IMR-90 (cell line): ENCODE measurements at regions not wholly inside any gene's neighbourhood (a gene's known extent, or its start where the extent isn't known, plus 50 kb on each side); places are given as distances from the start of the nearest gene placed in this dataset.
A peak's percentile ranks its signal among the peaks of the same experiment; 100 is the strongest.

Source experiments
- ATAC-seq: fragments of 200-7000 bp; cut with Tn5 transposase; 2 replicates; pipeline ENCODE4 v1.9.1; 2020; ENCODE audit warnings: low read depth, mild to moderate bottlenecking, moderate library complexity
- BruUV-seq: library from RNA; stranded (reverse); fragments of 400-500 nt; replicated peaks from 2 replicates; lab custom pipeline; 2021; lab: Mats Ljungman, UMichigan
- CTCF ChIA-PET: fragments of 300-600 bp; formaldehyde crosslinking; extraction: SDS; loops from one replicate; lab custom pipeline; 2021; ENCODE audit warnings: antibody characterized with exemption; lab: Yijun Ruan, JAX
- POLR2A ChIA-PET: fragments of 300-600 bp; sonication (Branson Sonifier 250); formaldehyde crosslinking; loops from one replicate; lab custom pipeline; 2022; ENCODE audit warnings: antibody characterized with exemption; ENCODE audit not compliant: unreplicated experiment; lab: Charles Lee
- DNase-seq: peaks from one replicate; pipeline ENCODE4 v3.0.0; 2013
- H2AFZ ChIP-seq: replicated peaks from 2 replicates; pipeline ENCODE3; 2013; ENCODE audit warnings: low read length, mild to moderate bottlenecking; ENCODE audit not compliant: poor library complexity
- H2AK5ac ChIP-seq: 2 replicates; pipeline ENCODE4 v1.6.1; 2013; ENCODE audit warnings: low read depth, low read length, inconsistent platforms
- H2AK9ac ChIP-seq: replicated peaks from 2 replicates; pipeline ENCODE3; 2013; ENCODE audit warnings: mild to moderate bottlenecking, low read depth, low read length, moderate library complexity; ENCODE audit not compliant: poor library complexity
- H2BK120ac ChIP-seq: 2 replicates; pipeline ENCODE4 v1.6.1; 2013; ENCODE audit warnings: low read depth, low read length, inconsistent platforms
- H2BK15ac ChIP-seq: 3 replicates; pipeline ENCODE4 v1.6.1; 2013; ENCODE audit warnings: low read depth, low read length, inconsistent platforms
- H2BK20ac ChIP-seq: 2 replicates; pipeline ENCODE4 v1.6.1; 2013; ENCODE audit warnings: low read depth, mild to moderate bottlenecking, inconsistent platforms, low read length, moderate library complexity
- H2BK5ac ChIP-seq: 2 replicates; pipeline ENCODE4 v1.6.1; 2013; ENCODE audit warnings: mild to moderate bottlenecking, low read depth, low read length, inconsistent platforms; ENCODE audit not compliant: poor library complexity, severe bottlenecking
- H3K14ac ChIP-seq: replicated peaks from 2 replicates; pipeline ENCODE4 v1.6.1; 2013; ENCODE audit warnings: low read depth, low read length, inconsistent platforms
- H3K18ac ChIP-seq: 2 replicates; pipeline ENCODE4 v1.6.1; 2013; ENCODE audit warnings: low read depth, low read length, control low read depth
- H3K23ac ChIP-seq: 2 replicates; pipeline ENCODE4 v1.6.1; 2013; ENCODE audit warnings: low read depth, low read length, inconsistent platforms
- H3K27ac ChIP-seq: 2 replicates; pipeline ENCODE4 v1.5.1; 2013; ENCODE audit warnings: mild to moderate bottlenecking, control low read depth, low read length; ENCODE audit not compliant: insufficient read depth
- H3K27me3 ChIP-seq: 2 replicates; pipeline ENCODE4 v1.6.1; 2013; ENCODE audit warnings: low read length; ENCODE audit not compliant: control insufficient read depth, insufficient read depth
- H3K36me3 ChIP-seq: 2 replicates; pipeline ENCODE4 v1.6.1; 2013; ENCODE audit warnings: low read length, mixed read lengths; ENCODE audit not compliant: control insufficient read depth, insufficient read depth
- H3K4ac ChIP-seq: 2 replicates; pipeline ENCODE4 v1.6.1; 2013; ENCODE audit warnings: low read depth, low read length, inconsistent platforms
- H3K4me1 ChIP-seq: 2 replicates; pipeline ENCODE4 v1.6.1; 2013; ENCODE audit warnings: low read length, mixed read lengths; ENCODE audit not compliant: control insufficient read depth, insufficient read depth
- H3K4me2 ChIP-seq: 2 replicates; pipeline ENCODE4 v1.6.1; 2013; ENCODE audit warnings: low read depth, mild to moderate bottlenecking, control low read depth, low read length, moderate library complexity
- H3K4me3 ChIP-seq: 2 replicates; pipeline ENCODE4 v1.5.1; 2013; ENCODE audit warnings: low read depth, mild to moderate bottlenecking, control low read depth, low read length, moderate library complexity; ENCODE audit not compliant: insufficient read depth
- H3K56ac ChIP-seq: 2 replicates; pipeline ENCODE4 v1.6.1; 2013; ENCODE audit warnings: low read length, inconsistent platforms; ENCODE audit not compliant: insufficient read depth; ENCODE audit errors: extremely low read depth
- H3K79me1 ChIP-seq, 2 experiments: 2 replicates each; pipeline ENCODE4 v1.6.1; 2013; ENCODE audit warnings: low read length in 2 of 2, inconsistent platforms in 1 of 2, low read depth in 1 of 2
- H3K9ac ChIP-seq: 2 replicates; pipeline ENCODE4 v1.6.1; 2013; ENCODE audit warnings: low read depth, low read length, control low read depth
- H3K9me1 ChIP-seq: 2 replicates; pipeline ENCODE4 v1.6.1; 2013; ENCODE audit warnings: low read length, inconsistent platforms; ENCODE audit not compliant: insufficient read depth
- H3K9me3 ChIP-seq: 2 replicates; pipeline ENCODE4 v1.6.1; 2013; ENCODE audit warnings: low read length; ENCODE audit not compliant: control insufficient read depth, insufficient read depth
- H4K20me1 ChIP-seq: 2 replicates; pipeline ENCODE4 v1.6.1; 2013; ENCODE audit warnings: low read length, inconsistent platforms; ENCODE audit not compliant: insufficient read depth
- H4K5ac ChIP-seq: 2 replicates; pipeline ENCODE4 v1.6.1; 2013; ENCODE audit warnings: mild to moderate bottlenecking, low read depth, low read length, control low read depth
- H4K8ac ChIP-seq, 2 experiments: 2 replicates each; pipeline ENCODE4 v1.6.1; 2013; ENCODE audit warnings: low read depth in 2 of 2, low read length in 2 of 2, control low read depth in 1 of 2, inconsistent platforms in 1 of 2
- H4K91ac ChIP-seq: 2 replicates; pipeline ENCODE4 v1.6.1; 2013; ENCODE audit warnings: low read depth, low read length, inconsistent platforms; ENCODE audit not compliant: insufficient read depth
- BHLHE40 ChIP-seq: fragments of 150-350 bp; IDR thresholded peaks from 2 replicates; pipeline ENCODE4 v1.6.1; 2016; ENCODE audit warnings: mild to moderate bottlenecking, low read depth, low read length
- CEBPB ChIP-seq: IDR thresholded peaks from 2 replicates; pipeline ENCODE4 v1.6.1; 2012; ENCODE audit warnings: low read depth, low read length, improper control_type of control experiment
- CHD1 ChIP-seq: IDR thresholded peaks from 2 replicates; pipeline ENCODE4 v1.6.1; 2012; ENCODE audit warnings: low read depth, low read length, improper control_type of control experiment
- CTCF ChIP-seq: conservative IDR thresholded peaks from 2 replicates; pipeline ENCODE4 v1.5.1; 2012; ENCODE audit warnings: mild to moderate bottlenecking, low read depth, low read length, improper control_type of control experiment
- ELK1 ChIP-seq: fragments of 150-350 bp; IDR thresholded peaks from 2 replicates; pipeline ENCODE4 v1.6.1; 2016; ENCODE audit warnings: low read depth, mild to moderate bottlenecking, low read length, moderate library complexity, borderline replicate concordance
- FOS ChIP-seq: fragments of 150-350 bp; IDR thresholded peaks from 2 replicates; pipeline ENCODE4 v1.6.1; 2016; ENCODE audit warnings: low read depth, low read length
- MAFK ChIP-seq: IDR thresholded peaks from 2 replicates; pipeline ENCODE4 v1.6.1; 2012; ENCODE audit warnings: low read depth, low read length, improper control_type of control experiment
- MAZ ChIP-seq: IDR thresholded peaks from 2 replicates; pipeline ENCODE4 v1.6.1; 2012; ENCODE audit warnings: low read depth, mild to moderate bottlenecking, low read length, improper control_type of control experiment, moderate library complexity, borderline replicate concordance
- MXI1 ChIP-seq: IDR thresholded peaks from 2 replicates; pipeline ENCODE4 v1.6.1; 2012; ENCODE audit warnings: low read depth, mild to moderate bottlenecking, low read length, moderate library complexity, borderline replicate concordance
- NFE2L2 ChIP-seq: fragments of 150-350 bp; IDR thresholded peaks from 2 replicates; pipeline ENCODE4 v1.6.1; 2016; ENCODE audit warnings: low read depth, mild to moderate bottlenecking, low read length
- POLR2A ChIP-seq: IDR thresholded peaks from 2 replicates; pipeline ENCODE4 v1.6.1; 2012; ENCODE audit warnings: mild to moderate bottlenecking, low read depth, low read length
- RAD21 ChIP-seq: IDR thresholded peaks from 2 replicates; pipeline ENCODE4 v1.6.1; 2012; ENCODE audit warnings: low read length, improper control_type of control experiment
- RCOR1 ChIP-seq: IDR thresholded peaks from 2 replicates; pipeline ENCODE4 v1.6.1; 2012; ENCODE audit warnings: mild to moderate bottlenecking, low read length, improper control_type of control experiment; ENCODE audit not compliant: insufficient replicate concordance
- RFX5 ChIP-seq: IDR thresholded peaks from 2 replicates; pipeline ENCODE4 v1.8.0; 2012; ENCODE audit warnings: low read depth, mild to moderate bottlenecking, low read length, moderate library complexity
- SMC3 ChIP-seq: fragments of 150-350 bp; IDR thresholded peaks from 2 replicates; pipeline ENCODE4 v1.6.1; 2016; ENCODE audit warnings: low read depth, mild to moderate bottlenecking, antibody characterized with exemption, low read length, moderate library complexity
- USF2 ChIP-seq: fragments of 150-350 bp; IDR thresholded peaks from 2 replicates; pipeline ENCODE4 v1.6.1; 2017; ENCODE audit warnings: mild to moderate bottlenecking, antibody characterized with exemption, low read length, low read depth
- WGBS, 2 experiments: methylation state at CpG; one replicate each; pipeline versions ENCODE4 v1.1.5 to v1.1.7; 2013; ENCODE audit warnings: missing lambda C conversion rate in 2 of 2; ENCODE audit not compliant: insufficient read length in 1 of 2; ENCODE audit errors: extremely low coverage in 2 of 2; 5-methylcytosine and 5-hydroxymethylcytosine counted together
- dilution Hi-C: fragments of 300-500 bp; cut with HindIII; formaldehyde crosslinking; loops from one replicate; pipeline ENCODE4 v1.14.3; 2018; ENCODE audit warnings: low sequenced_read_pairs; ENCODE audit not compliant: unreplicated experiment
- in situ Hi-C: fragments of 300-500 bp; cut with MboI; formaldehyde crosslinking; loops from 3 replicates; pipeline ENCODE4 v1.14.3; 2019; ENCODE audit warnings: low sequenced_read_pairs, inconsistent platforms, mixed read lengths
- intact Hi-C: fragments of 100-400 bp; cut with micrococcal nuclease; formaldehyde crosslinking; loops from 2 replicates; pipeline ENCODE4 v1.10.0; 2022

- Histone ChIP-seq H4K91ac (no peak overlapping the region), H3K79me1 (no peaks in the 10 kb centered on the region), H2BK15ac (no peak overlapping the region), H3K56ac (no peak overlapping the region), H3K4ac (no peak overlapping the region), H3K14ac (no peak overlapping the region), H4K20me1 (no peaks in the 10 kb centered on the region), H3K9ac (no peak overlapping the region), H4K5ac (no peak overlapping the region), H3K23ac (no peak overlapping the region), H3K27ac (no peak overlapping the region), H3K9me3 (peaks cover 5% of the 10 kb centered on the region), H3K36me3 (no peaks in the 10 kb centered on the region), H2BK120ac (no peak overlapping the region), H3K18ac (0 out of 2 replicates have a peak overlapping the region, but pooled peaks have one; percentile 47), H3K27me3 (no peaks in the 10 kb centered on the region), H3K9me1 (no peaks in the 10 kb centered on the region), H3K4me2 (no peak overlapping the region), H2BK20ac (no peak overlapping the region), H2AFZ (no peak overlapping the region), H2AK5ac (no peak overlapping the region), H2AK9ac (no peak overlapping the region), H2BK5ac (no peak overlapping the region), H4K8ac (no peak overlapping the region), H3K4me3 (no peak overlapping the region), H3K4me1 (no peaks in the 10 kb centered on the region)
- POLR2A ChIA-PET, result no interaction called here
- ATAC-seq (peak; percentile 77), DNase-seq (peak; percentile 78)
- intact Hi-C loops, result no loop called here
- in situ Hi-C loops, result no loop called here
- WGBS, 2 experiments, result no CpG with 5 or more reads among the region's 1 CpG
- no peak for TF ChIP-seq ELK1
- TF ChIP-seq NFE2L2, result no peak
- no peak for TF ChIP-seq FOS
- TF ChIP-seq RAD21, result no peak
- no peak for TF ChIP-seq RCOR1
- TF ChIP-seq SMC3, result no peak
- TF ChIP-seq CTCF, result no peak
- TF ChIP-seq USF2, result no peak
- TF ChIP-seq BHLHE40, result no peak
- TF ChIP-seq MAZ, result no peak
- no peak for TF ChIP-seq CHD1
- TF ChIP-seq MXI1, result no peak
- TF ChIP-seq RFX5, result no peak
- no peak for TF ChIP-seq CEBPB
- no peak for TF ChIP-seq MAFK
- TF ChIP-seq POLR2A, result no peak
- dilution Hi-C loops, result no loop called here
- CTCF ChIA-PET, result no interaction called here
- BruUV-seq, result no TSS peak
Measured at GRCh38 chr9:87039809-87040392, 92.6 kb upstream of the GAS1 start.
